ENCODE measurements at regions not wholly inside any gene's neighbourhood (a gene's known extent, or its start where the extent isn't known, plus 50 kb on each side); places are given as distances from the start of the nearest gene placed in this dataset.

GRCh38 chr11:110373051-110373702 is 56.6 kb upstream of the FDX1 start:
- H3K9me3 ChIP-seq (ENCODE audit: low read depth), result no peaks in the 10 kb centered on the region
- DNase-seq (ENCODE audit: low read depth in 1 of 2, low spot score in 1 of 2), result peak in 1 of 2 donors; percentile 43
- H3K4me1 ChIP-seq (ENCODE audit: low read depth), result no peaks in the 10 kb centered on the region
- TF ChIP-seq, protein P1, sequence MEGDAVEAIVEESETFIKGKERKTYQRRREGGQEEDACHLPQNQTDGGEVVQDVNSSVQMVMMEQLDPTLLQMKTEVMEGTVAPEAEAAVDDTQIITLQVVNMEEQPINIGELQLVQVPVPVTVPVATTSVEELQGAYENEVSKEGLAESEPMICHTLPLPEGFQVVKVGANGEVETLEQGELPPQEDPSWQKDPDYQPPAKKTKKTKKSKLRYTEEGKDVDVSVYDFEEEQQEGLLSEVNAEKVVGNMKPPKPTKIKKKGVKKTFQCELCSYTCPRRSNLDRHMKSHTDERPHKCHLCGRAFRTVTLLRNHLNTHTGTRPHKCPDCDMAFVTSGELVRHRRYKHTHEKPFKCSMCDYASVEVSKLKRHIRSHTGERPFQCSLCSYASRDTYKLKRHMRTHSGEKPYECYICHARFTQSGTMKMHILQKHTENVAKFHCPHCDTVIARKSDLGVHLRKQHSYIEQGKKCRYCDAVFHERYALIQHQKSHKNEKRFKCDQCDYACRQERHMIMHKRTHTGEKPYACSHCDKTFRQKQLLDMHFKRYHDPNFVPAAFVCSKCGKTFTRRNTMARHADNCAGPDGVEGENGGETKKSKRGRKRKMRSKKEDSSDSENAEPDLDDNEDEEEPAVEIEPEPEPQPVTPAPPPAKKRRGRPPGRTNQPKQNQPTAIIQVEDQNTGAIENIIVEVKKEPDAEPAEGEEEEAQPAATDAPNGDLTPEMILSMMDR (IDR thresholded peaks at IDR 0.05; ENCODE audit: low read depth, low read length), result no peak
- H3K27ac ChIP-seq, result no peak overlapping the region
- no peaks in the 10 kb centered on the region for H3K36me3 ChIP-seq
- H3K27me3 ChIP-seq, result no peaks in the 10 kb centered on the region
- H3K4me3 ChIP-seq, result no peak overlapping the region

- Histone ChIP-seq H3K4me1 (ENCODE audit: low read depth) (peaks cover 9% of the 10 kb centered on the region), H3K27ac (no peak overlapping the region), H3K36me3 (no peaks in the 10 kb centered on the region), H3K27me3 (no peaks in the 10 kb centered on the region), H3K4me3 (no peak overlapping the region), H3K9me3 (ENCODE audit: low read depth) (no peaks in the 10 kb centered on the region)
- DNase-seq (ENCODE audit: low read depth in 1 of 2, low spot score in 1 of 2), result peak in 1 of 2 donors; percentile 38
- TF ChIP-seq, protein P1 (IDR thresholded peaks at IDR 0.05; ENCODE audit: low read depth, low read length), result no peak
Observed at GRCh38 chr11:110374921-110375320, 54.8 kb upstream of the FDX1 start.

GRCh38 chr11:110375351-110375750 is 54.4 kb upstream of the FDX1 start:
- H3K27me3 ChIP-seq, result no peaks in the 10 kb centered on the region
- TF ChIP-seq, protein P1 (IDR thresholded peaks at IDR 0.05; ENCODE audit: low read depth, low read length), result no peak

DNA sequence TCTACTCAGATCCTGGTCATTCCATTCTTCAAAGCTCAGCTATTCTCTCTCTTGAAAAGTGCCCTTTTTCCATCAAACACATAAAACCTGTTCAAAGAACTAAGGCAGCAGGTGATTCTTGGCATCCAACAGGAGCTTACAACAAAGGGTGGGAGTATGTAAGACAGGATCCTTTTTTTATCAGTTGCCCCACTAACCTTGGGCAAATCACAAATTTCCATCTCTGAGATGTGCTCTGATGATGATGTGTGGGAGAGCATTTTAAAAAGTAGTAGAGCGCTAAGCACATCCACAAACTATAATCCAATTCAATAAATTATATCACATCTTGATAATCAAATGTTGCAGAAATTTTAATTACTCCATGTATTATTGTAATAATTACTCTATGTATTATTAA is 53.7 kb upstream of the FDX1 start:
- peaks cover 9% of the 10 kb centered on the region for H3K4me1 ChIP-seq (ENCODE audit: low read depth)
- no peak for DNase-seq (ENCODE audit: low read depth in 1 of 2, low spot score in 1 of 2)
- no peaks in the 10 kb centered on the region for H3K9me3 ChIP-seq (ENCODE audit: low read depth)
- no peak overlapping the region for H3K27ac ChIP-seq
- H3K36me3 ChIP-seq, result no peaks in the 10 kb centered on the region
- TF ChIP-seq, protein P1 (IDR thresholded peaks at IDR 0.05; ENCODE audit: low read depth, low read length), result no peak
- no peak overlapping the region for H3K4me3 ChIP-seq
- no peaks in the 10 kb centered on the region for H3K27me3 ChIP-seq

More at GRCh38 chr11:110375351-110375750, 54.4 kb upstream of the FDX1 start:
- Histone ChIP-seq H3K27ac (no peak overlapping the region), H3K4me1 (ENCODE audit: low read depth) (peaks cover 9% of the 10 kb centered on the region), H3K9me3 (ENCODE audit: low read depth) (no peaks in the 10 kb centered on the region), H3K36me3 (no peaks in the 10 kb centered on the region), H3K4me3 (no peak overlapping the region)
- DNase-seq (ENCODE audit: low read depth in 1 of 2, low spot score in 1 of 2), result no peak

GRCh38 chr11:110376711-110377324 is 52.9 kb upstream of the FDX1 start:
- H3K27ac ChIP-seq, result peak overlapping the region; percentile 82
- H3K27me3 ChIP-seq, result no peaks in the 10 kb centered on the region
- H3K9me3 ChIP-seq (ENCODE audit: low read depth), result no peaks in the 10 kb centered on the region
- peak; percentile 94 to 95 for DNase-seq (ENCODE audit: low read depth in 1 of 2, low spot score in 1 of 2)
- no peak overlapping the region for H3K4me3 ChIP-seq
- TF ChIP-seq, protein P1 (IDR thresholded peaks at IDR 0.05; ENCODE audit: low read depth, low read length), result peak; percentile 82
- no peaks in the 10 kb centered on the region for H3K36me3 ChIP-seq
- peaks cover 9% of the 10 kb centered on the region for H3K4me1 ChIP-seq (ENCODE audit: low read depth)
